OCI-LY7 (cell line): ENCODE measurements at regions not wholly inside any gene's neighbourhood (a gene's known extent, or its start where the extent isn't known, plus 50 kb on each side); places are given as distances from the start of the nearest gene placed in this dataset.

Source experiments
- EZH2phosphoT487 ChIP-seq: fragments of 200-600 bp; sonication (generic); IDR thresholded peaks from 2 replicates; pipeline ENCODE4 v1.6.1; 2018; ENCODE audit warnings: low read depth, borderline replicate concordance, mild to moderate bottlenecking, mixed run types, antibody characterized with exemption, low read length, moderate library complexity, mixed read lengths
- TF ChIP-seq, protein P1 (sequence below): fragments of 200-600 bp; sonication (generic); conservative IDR thresholded peaks from 2 replicates; pipeline ENCODE4 v1.5.1; 2014; ENCODE audit warnings: mild to moderate bottlenecking, antibody characterized with exemption, low read length, moderate library complexity, mixed read lengths

GRCh38 chr5:25862276-25862675, 1176.1 kb downstream of the CDH9 start:
- TF ChIP-seq, protein P1, sequence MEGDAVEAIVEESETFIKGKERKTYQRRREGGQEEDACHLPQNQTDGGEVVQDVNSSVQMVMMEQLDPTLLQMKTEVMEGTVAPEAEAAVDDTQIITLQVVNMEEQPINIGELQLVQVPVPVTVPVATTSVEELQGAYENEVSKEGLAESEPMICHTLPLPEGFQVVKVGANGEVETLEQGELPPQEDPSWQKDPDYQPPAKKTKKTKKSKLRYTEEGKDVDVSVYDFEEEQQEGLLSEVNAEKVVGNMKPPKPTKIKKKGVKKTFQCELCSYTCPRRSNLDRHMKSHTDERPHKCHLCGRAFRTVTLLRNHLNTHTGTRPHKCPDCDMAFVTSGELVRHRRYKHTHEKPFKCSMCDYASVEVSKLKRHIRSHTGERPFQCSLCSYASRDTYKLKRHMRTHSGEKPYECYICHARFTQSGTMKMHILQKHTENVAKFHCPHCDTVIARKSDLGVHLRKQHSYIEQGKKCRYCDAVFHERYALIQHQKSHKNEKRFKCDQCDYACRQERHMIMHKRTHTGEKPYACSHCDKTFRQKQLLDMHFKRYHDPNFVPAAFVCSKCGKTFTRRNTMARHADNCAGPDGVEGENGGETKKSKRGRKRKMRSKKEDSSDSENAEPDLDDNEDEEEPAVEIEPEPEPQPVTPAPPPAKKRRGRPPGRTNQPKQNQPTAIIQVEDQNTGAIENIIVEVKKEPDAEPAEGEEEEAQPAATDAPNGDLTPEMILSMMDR = peak; percentile 39
- TF ChIP-seq EZH2phosphoT487 = no peak
